SK-N-MC (cell line): ENCODE measurements at regions not wholly inside any gene's neighbourhood (a gene's known extent, or its start where the extent isn't known, plus 50 kb on each side); places are given as distances from the start of the nearest gene placed in this dataset.

Experiments
- EZH2 ChIP-seq: fragments of 200-600 bp; sonication (generic); IDR thresholded peaks from one replicate; pipeline ENCODE4 v1.6.1; 2017; ENCODE audit warnings: antibody characterized with exemption
- FOXP2 ChIP-seq: optimal IDR thresholded peaks from 2 replicates; pipeline ENCODE3; 2011; ENCODE audit warnings: mild to moderate bottlenecking, moderate library complexity; ENCODE audit not compliant: insufficient read depth; ENCODE audit errors: extremely low read length, control extremely low read depth
- POLR2AphosphoS5 ChIP-seq: IDR thresholded peaks from 2 replicates; pipeline ENCODE4 v1.6.1; 2012; ENCODE audit warnings: mild to moderate bottlenecking, low read depth, low read length, borderline replicate concordance

DNA sequence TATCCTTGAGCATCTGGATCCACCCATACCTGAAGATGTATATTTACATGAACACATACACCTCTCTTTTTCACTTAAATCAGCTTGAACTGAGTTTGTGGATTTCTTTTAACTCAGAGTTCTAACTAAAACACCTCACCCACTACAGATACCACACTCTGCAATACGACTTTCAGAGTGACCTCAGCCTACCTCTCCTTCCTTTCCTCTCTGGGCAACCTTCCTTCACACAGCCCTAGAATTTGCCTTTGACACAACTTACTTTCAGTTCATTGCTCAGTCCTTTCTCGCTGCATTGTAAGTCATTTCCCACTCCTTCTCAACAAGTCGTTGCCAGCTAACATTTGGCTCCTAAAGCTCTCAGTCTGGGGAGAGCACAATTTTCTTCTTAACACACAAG is 151.9 kb upstream of the IRX3 start:
- TF ChIP-seq EZH2 (no peak), POLR2AphosphoS5 (no peak), FOXP2 (no peak)
